ENCODE measurements at regions not wholly inside any gene's neighbourhood (a gene's known extent, or its start where the extent isn't known, plus 50 kb on each side); places are given as distances from the start of the nearest gene placed in this dataset.

DNA sequence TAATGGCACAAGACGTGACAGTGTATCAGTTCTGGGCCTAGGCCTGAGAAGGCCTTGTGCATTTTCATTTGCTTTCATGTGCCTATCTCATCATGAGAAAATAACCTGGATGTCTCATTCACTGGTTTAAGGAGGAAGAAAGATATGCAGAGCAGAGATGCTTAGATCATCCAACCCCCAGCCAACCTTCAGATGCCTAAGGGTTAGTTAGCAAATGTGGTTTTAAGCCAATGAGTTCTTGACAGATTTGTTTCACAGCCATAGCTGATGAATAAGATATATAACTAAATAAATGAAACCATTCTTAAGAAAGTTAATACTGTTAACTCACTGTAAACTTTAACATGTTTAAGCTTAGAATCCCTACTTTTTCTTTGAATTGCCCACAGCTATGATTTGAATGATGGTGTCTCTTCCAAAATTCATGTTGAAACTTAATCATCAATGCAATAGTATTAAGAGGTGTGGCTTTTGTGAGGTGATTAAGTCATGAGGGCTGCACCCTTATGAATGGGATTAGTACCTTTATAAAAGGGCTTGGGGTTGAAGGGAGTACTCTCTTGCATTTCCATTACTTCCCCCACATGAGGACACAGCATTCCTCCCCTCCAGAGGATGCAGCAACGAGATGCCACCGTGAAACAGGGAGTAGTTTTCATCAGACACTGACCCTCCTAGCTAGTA lies 324.6 kb upstream of the TBC1D5 start:
- ChIA-PET POLR2A (ENCODE audit: partially characterized antibody) (interaction anchor here (0.7 kb wide), 1 partner anchor 133 kb away, joined by 3 read pairs; no protein-coding TSS in a partner anchor), CTCF (ENCODE audit: partially characterized antibody) (interaction anchor here (1.2 kb wide), 1 partner anchor 114 kb away, joined by 3 read pairs; no protein-coding TSS in a partner anchor)
- H3K79me1 ChIP-seq (ENCODE audit: low read depth, low read length), result no peaks in the 10 kb centered on the region; the same call in 1 of the 2 replicates
- no peak overlapping the region for H2AFZ ChIP-seq (ENCODE audit: low read length)
- H4K8ac ChIP-seq (ENCODE audit: extremely low read depth, insufficient read depth, low read length), result no peak overlapping the region
- no peaks in the 10 kb centered on the region for H3K36me3 ChIP-seq (ENCODE audit: control insufficient read depth in 2 of 4, insufficient read depth in 4 of 4, low read length in 3 of 4)
- H3K27ac ChIP-seq (ENCODE audit: low read depth, low read length), result no peak overlapping the region
- no peak overlapping the region for H3K4me2 ChIP-seq (ENCODE audit: insufficient read depth in 1 of 2, low read depth in 2 of 2, low read length in 2 of 2)
- H3K79me2 ChIP-seq (ENCODE audit: control insufficient read depth in 1 of 2, insufficient read depth in 2 of 2, low read length in 2 of 2), result no peaks in the 10 kb centered on the region
- H3K23me2 ChIP-seq (ENCODE audit: low read depth, low read length), result no peaks in the 10 kb centered on the region
- H2BK120ac ChIP-seq (replicated peaks; ENCODE audit: low read depth, low read length), result no peak overlapping the region
- no peak overlapping the region for H2AK5ac ChIP-seq (ENCODE audit: low read depth, low read length)
- no peaks in the 10 kb centered on the region for H3K9me3 ChIP-seq (ENCODE audit: insufficient read depth in 2 of 2, low read depth in 1 of 2, low read length in 1 of 2)
- H3K27me3 ChIP-seq (replicated peaks in 1 of 4; ENCODE audit: control insufficient read depth in 3 of 4, extremely low read depth in 1 of 4, insufficient read depth in 3 of 4, low read length in 3 of 4), result no peaks in the 10 kb centered on the region
- H4K5ac ChIP-seq (ENCODE audit: insufficient read length, low read depth, low read length), result no peak overlapping the region
- DNase-seq (ENCODE audit: low read depth in 1 of 2, low spot score in 2 of 2), result no peak
- no peak overlapping the region for H4K91ac ChIP-seq (replicated peaks; ENCODE audit: insufficient read length, low read length)
- H3K14ac ChIP-seq (ENCODE audit: insufficient read length), result no peak overlapping the region
- FAIRE-seq, result no peak
- H3K9ac ChIP-seq (replicated peaks in 1 of 4; ENCODE audit: extremely low read depth in 1 of 4, low read depth in 3 of 4, low read length in 3 of 4), result no peak overlapping the region
- H2BK5ac ChIP-seq (ENCODE audit: low read depth, low read length), result no peak overlapping the region
- no peak overlapping the region for H2BK15ac ChIP-seq (ENCODE audit: low read length)
- no peak overlapping the region for H3K23ac ChIP-seq (ENCODE audit: insufficient read length)
- peaks cover 0 to 2% of the 10 kb centered on the region in 2 experiments for H4K20me1 ChIP-seq (replicated peaks in 1 of 2; ENCODE audit: control insufficient read depth in 1 of 2, insufficient read depth in 2 of 2, low read length in 2 of 2)
- H3K56ac ChIP-seq (replicated peaks; ENCODE audit: insufficient read length, low read depth, low read length), result no peak overlapping the region
- no peak overlapping the region for H3K18ac ChIP-seq (ENCODE audit: extremely low read depth, low read length)
- peaks cover 0 to under 1% (median 0%) of the 10 kb centered on the region in 4 experiments; a peak in 1 of 7 replicates for H3K4me1 ChIP-seq (replicated peaks in 1 of 4; ENCODE audit: control insufficient read depth in 3 of 4, insufficient read depth in 4 of 4, low read length in 3 of 4)
- WGBS, 2 experiments (ENCODE audit: extremely low coverage in 1 of 2, insufficient coverage in 1 of 2, insufficient read length in 1 of 2, insufficient replicate concordance in 2 of 2, low coverage in 1 of 2, low lambda C conversion rate in 2 of 2, missing lambda C conversion rate in 1 of 2), result 90% methylated on average over 3 of the region's 3 CpGs; no CpG with 5 or more reads in 1 of the 2 experiments
- no peak overlapping the region for H2BK12ac ChIP-seq (ENCODE audit: low read depth, low read length)
- no peak overlapping the region for H2BK20ac ChIP-seq (ENCODE audit: low read length)
- no peak overlapping the region for H3K4me3 ChIP-seq (ENCODE audit: extremely low read depth in 1 of 4, insufficient read depth in 2 of 4, low read depth in 3 of 4, low read length in 4 of 4)
- no peak overlapping the region for H3K4ac ChIP-seq (replicated peaks; ENCODE audit: insufficient read length, low read depth, low read length)
- TF ChIP-seq CEBPB (IDR thresholded peaks at IDR 0.05; ENCODE audit: low read depth, low read length) (no peak), PHF8 (conservative IDR thresholded peaks at IDR 0.05; ENCODE audit: low read depth, low read length) (no peak)

All from H1 (cell line).